GM23338 (cell line): ENCODE measurements at regions not wholly inside any gene's neighbourhood (a gene's known extent, or its start where the extent isn't known, plus 50 kb on each side); places are given as distances from the start of the nearest gene placed in this dataset.

ENCODE experiments used
- ATAC-seq: fragments of 200-7000 bp; cut with Tn5 transposase; 3 replicates; pipeline ENCODE4 v1.9.1; 2020
- DNase-seq: peaks from one replicate; pipeline ENCODE4 v3.0.0-alpha.2; 2015; ENCODE audit warnings: low spot score
- H2AFZ ChIP-seq: fragments of 200-600 bp; sonication (generic); 2 replicates; pipeline ENCODE4 v1.8.0; 2016; ENCODE audit warnings: antibody characterized with exemption, mild to moderate bottlenecking, moderate library complexity
- H3F3A ChIP-seq: fragments of 200-600 bp; sonication (generic); replicated peaks from 2 replicates; pipeline ENCODE4 v1.8.0; 2017; ENCODE audit warnings: antibody characterized with exemption, mixed run types, low read depth
- H3K27ac ChIP-seq: fragments of 200-600 bp; sonication (generic); 2 replicates; pipeline ENCODE4 v1.6.1; 2016; ENCODE audit warnings: low read depth
- H3K27me3 ChIP-seq: fragments of 200-600 bp; sonication (generic); 2 replicates; pipeline ENCODE4 v1.8.0; 2016; ENCODE audit warnings: mild to moderate bottlenecking, mixed run types, moderate library complexity; ENCODE audit not compliant: insufficient read depth
- H3K36me3 ChIP-seq: fragments of 200-600 bp; sonication (generic); 2 replicates; pipeline ENCODE4 v1.8.0; 2016; ENCODE audit warnings: mild to moderate bottlenecking; ENCODE audit not compliant: insufficient read depth
- H3K4me1 ChIP-seq: fragments of 200-600 bp; sonication (generic); 2 replicates; pipeline ENCODE4 v1.8.0; 2016; ENCODE audit warnings: mild to moderate bottlenecking, moderate library complexity; ENCODE audit not compliant: insufficient read depth
- H3K4me2 ChIP-seq: fragments of 200-600 bp; sonication (generic); 2 replicates; pipeline ENCODE4 v1.7.1; 2017; ENCODE audit warnings: mixed run types
- H3K4me3 ChIP-seq: fragments of 200-600 bp; sonication (generic); 2 replicates; pipeline ENCODE4 v1.6.1; 2016; ENCODE audit warnings: mixed run types
- H3K79me2 ChIP-seq: fragments of 200-600 bp; sonication (generic); replicated peaks from 2 replicates; pipeline ENCODE4 v1.8.0; 2017; ENCODE audit warnings: mild to moderate bottlenecking; ENCODE audit not compliant: insufficient read depth
- H3K9me2 ChIP-seq: fragments of 200-600 bp; sonication (generic); 2 replicates; pipeline ENCODE4 v1.8.0; 2017; ENCODE audit not compliant: insufficient read depth
- H4K20me1 ChIP-seq: fragments of 200-600 bp; sonication (generic); replicated peaks from 2 replicates; pipeline ENCODE4 v1.8.0; 2017; ENCODE audit warnings: mild to moderate bottlenecking; ENCODE audit not compliant: insufficient read depth
- H3K27ac Mint-ChIP-seq: 2 replicates; pipeline ENCODE4 v1.8.0; 2020; ENCODE audit warnings: inconsistent platforms, mild to moderate bottlenecking, moderate library complexity, mixed read lengths
- H3K27me3 Mint-ChIP-seq: 3 replicates; pipeline ENCODE4 v1.8.0; 2022; ENCODE audit warnings: low read depth, mild to moderate bottlenecking, moderate library complexity, mixed read lengths, inconsistent platforms; ENCODE audit not compliant: insufficient read depth, poor library complexity
- H3K36me3 Mint-ChIP-seq: 3 replicates; pipeline ENCODE4 v1.8.0; 2021; ENCODE audit warnings: low read depth, mild to moderate bottlenecking, inconsistent platforms, moderate library complexity, mixed read lengths
- H3K4me1 Mint-ChIP-seq: 3 replicates; pipeline ENCODE4 v1.8.0; 2020; ENCODE audit warnings: mild to moderate bottlenecking, inconsistent platforms, mixed read lengths
- H3K4me3 Mint-ChIP-seq: 3 replicates; pipeline ENCODE4 v1.8.0; 2021; ENCODE audit warnings: moderate library complexity, mild to moderate bottlenecking, inconsistent platforms, mixed read lengths
- H3K9me3 Mint-ChIP-seq: 3 replicates; pipeline ENCODE4 v1.8.0; 2020; ENCODE audit warnings: moderate library complexity, mild to moderate bottlenecking, inconsistent platforms, mixed read lengths
- ZNF114 ChIP-seq: fragments of 250-450 bp; sonication (Bioruptor Pico); IDR thresholded peaks from 2 replicates; pipeline ENCODE4 v1.5.0; 2020; ENCODE audit warnings: mild to moderate bottlenecking, moderate library complexity
- ZNF462 ChIP-seq: fragments of 250-450 bp; sonication (Bioruptor Pico); IDR thresholded peaks from 2 replicates; pipeline ENCODE4 v1.5.0; 2020; ENCODE audit warnings: mild to moderate bottlenecking, moderate library complexity
- TF ChIP-seq, protein P1 (sequence below), 2 experiments: fragments of 200-600 bp in 1 of 2; sonication (generic) in 1 of 2; conservative IDR thresholded peaks; 2 replicates each; pipeline versions ENCODE4 v1.5.1 to v1.6.1; 2016 to 2017; ENCODE audit warnings: antibody characterized with exemption in 2 of 2, low read depth in 2 of 2, mild to moderate bottlenecking in 2 of 2, moderate library complexity in 1 of 2

- ATAC-seq, result no peak
- no peak for DNase-seq
- Mint-ChIP-seq H3K4me1 (peaks cover 12% of the 10 kb centered on the region), H3K36me3 (no peaks in the 10 kb centered on the region), H3K27ac (no peak overlapping the region), H3K9me3 (peaks cover 11% of the 10 kb centered on the region; the same call in 2 of the 3 replicates), H3K27me3 (peaks cover 4% of the 10 kb centered on the region), H3K4me3 (no peak overlapping the region)
- Histone ChIP-seq H2AFZ (no peak overlapping the region), H3K27ac (no peak overlapping the region), H3K9me2 (no peaks in the 10 kb centered on the region), H3K4me1 (no peaks in the 10 kb centered on the region), H4K20me1 (no peaks in the 10 kb centered on the region), H3F3A (no peaks in the 10 kb centered on the region), H3K27me3 (no peaks in the 10 kb centered on the region), H3K36me3 (no peaks in the 10 kb centered on the region), H3K79me2 (no peaks in the 10 kb centered on the region), H3K4me2 (no peak overlapping the region), H3K4me3 (no peak overlapping the region)
- TF ChIP-seq ZNF114 (CRISPR knock-in tag), result no peak
These were observed 280.1 kb downstream of the PREX1 start for GRCh38 chr20:48547664-48548063.

DNA sequence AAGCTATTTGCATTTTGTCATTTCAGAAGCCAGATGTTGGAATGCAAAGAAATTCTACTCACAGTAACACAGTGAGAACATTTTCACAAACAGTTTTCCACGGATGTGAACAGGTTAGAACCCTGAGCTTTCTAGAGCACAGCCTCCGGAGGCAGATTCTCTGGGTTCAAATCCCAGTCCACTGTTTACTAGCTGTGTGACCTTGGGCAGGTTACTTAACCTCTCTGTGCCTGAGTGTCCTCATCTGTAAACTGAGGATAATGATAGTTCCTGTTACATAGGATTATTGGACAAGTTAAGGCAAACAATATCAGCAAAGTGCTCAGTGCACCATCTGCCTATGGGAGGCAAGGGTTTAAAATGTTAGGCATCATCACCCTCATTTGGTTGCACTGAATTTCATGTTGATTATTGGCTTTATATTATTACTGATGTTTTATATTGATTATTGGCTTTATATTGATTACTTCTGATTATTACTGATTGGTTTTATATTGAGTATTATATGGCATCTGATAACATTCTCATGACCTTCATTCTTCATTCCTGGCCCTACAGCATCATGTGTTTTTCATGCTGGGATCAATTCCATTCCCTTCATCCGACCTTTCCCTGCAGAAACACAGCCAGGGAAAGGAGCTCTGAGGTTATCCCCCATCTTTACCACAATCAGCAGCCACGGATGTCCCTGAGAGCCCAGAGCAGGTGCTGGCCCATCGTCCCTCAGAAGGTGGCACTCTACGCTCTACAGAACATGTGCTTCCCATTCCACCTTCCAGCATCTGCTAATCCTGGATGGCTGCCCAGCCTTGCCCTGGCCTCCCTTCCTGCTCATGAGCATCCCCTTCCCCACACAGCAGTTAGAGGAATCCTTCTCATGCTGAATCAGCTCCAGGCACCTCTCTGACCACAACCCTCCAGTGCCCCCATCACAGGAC, 283.1 kb downstream of the PREX1 start:
- no peaks in the 10 kb centered on the region for H3K4me1 ChIP-seq
- no peaks in the 10 kb centered on the region for H3K36me3 ChIP-seq
- TF ChIP-seq ZNF462, result no peak
- TF ChIP-seq, protein P1, sequence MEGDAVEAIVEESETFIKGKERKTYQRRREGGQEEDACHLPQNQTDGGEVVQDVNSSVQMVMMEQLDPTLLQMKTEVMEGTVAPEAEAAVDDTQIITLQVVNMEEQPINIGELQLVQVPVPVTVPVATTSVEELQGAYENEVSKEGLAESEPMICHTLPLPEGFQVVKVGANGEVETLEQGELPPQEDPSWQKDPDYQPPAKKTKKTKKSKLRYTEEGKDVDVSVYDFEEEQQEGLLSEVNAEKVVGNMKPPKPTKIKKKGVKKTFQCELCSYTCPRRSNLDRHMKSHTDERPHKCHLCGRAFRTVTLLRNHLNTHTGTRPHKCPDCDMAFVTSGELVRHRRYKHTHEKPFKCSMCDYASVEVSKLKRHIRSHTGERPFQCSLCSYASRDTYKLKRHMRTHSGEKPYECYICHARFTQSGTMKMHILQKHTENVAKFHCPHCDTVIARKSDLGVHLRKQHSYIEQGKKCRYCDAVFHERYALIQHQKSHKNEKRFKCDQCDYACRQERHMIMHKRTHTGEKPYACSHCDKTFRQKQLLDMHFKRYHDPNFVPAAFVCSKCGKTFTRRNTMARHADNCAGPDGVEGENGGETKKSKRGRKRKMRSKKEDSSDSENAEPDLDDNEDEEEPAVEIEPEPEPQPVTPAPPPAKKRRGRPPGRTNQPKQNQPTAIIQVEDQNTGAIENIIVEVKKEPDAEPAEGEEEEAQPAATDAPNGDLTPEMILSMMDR (conservative IDR thresholded peaks at IDR 0.05; ENCODE audit: low read depth in 2 of 2), result peak in 1 of 2 experiments; percentile 46; a peak in 2 of 4 replicates
- no peaks in the 10 kb centered on the region for H4K20me1 ChIP-seq
- Mint-ChIP-seq H3K36me3 (peaks cover 7% of the 10 kb centered on the region), H3K4me3 (no peak overlapping the region), H3K4me1 (peaks cover 16% of the 10 kb centered on the region), H3K9me3 (peaks cover 23% of the 10 kb centered on the region), H3K27ac (no peak overlapping the region), H3K27me3 (peaks cover 10% of the 10 kb centered on the region)
- H3K9me2 ChIP-seq, result peaks cover 4% of the 10 kb centered on the region; the same call in 1 of the 2 replicates
- no peaks in the 10 kb centered on the region for H3K79me2 ChIP-seq
- H3K4me2 ChIP-seq, result no peak overlapping the region
- no peaks in the 10 kb centered on the region for H3F3A ChIP-seq
- no peaks in the 10 kb centered on the region for H3K27me3 ChIP-seq
- no peak; the same call in 2 of the 3 replicates for ATAC-seq
- no peak overlapping the region for H2AFZ ChIP-seq
- H3K27ac ChIP-seq, result no peak overlapping the region
- no peak overlapping the region for H3K4me3 ChIP-seq
- no peak for DNase-seq
